Spleen (tissue), 11 donors: ENCODE measurements at regions not wholly inside any gene's neighbourhood (a gene's known extent, or its start where the extent isn't known, plus 50 kb on each side); places are given as distances from the start of the nearest gene placed in this dataset.

Experiments
- DNase-seq: peaks from one replicate; pipeline ENCODE4 v3.0.0-alpha.2; 2020
- H3K27ac ChIP-seq, 8 donors: fragments of 200-600 bp; sonication (generic) in 7 of 8; 1 replicate in 4 of 8; 2 replicates in 4 of 8; pipeline versions ENCODE4 v1.5.0 to v1.8.0; 2016 to 2021; ENCODE audit warnings: inconsistent platforms in 4 of 8, mild to moderate bottlenecking in 4 of 8, moderate library complexity in 1 of 8
- H3K27me3 ChIP-seq, 7 donors: fragments of 200-600 bp; sonication (generic) in 6 of 7; replicated peaks in 1 of 7; 1 replicate in 4 of 7; 2 replicates in 3 of 7; pipeline versions ENCODE4 v1.5.0 to v1.8.0; 2016 to 2021; ENCODE audit warnings: inconsistent platforms in 3 of 7, mild to moderate bottlenecking in 1 of 7
- H3K36me3 ChIP-seq, 6 donors: fragments of 200-600 bp; sonication (generic) in 5 of 6; 1 replicate in 4 of 6; 2 replicates in 2 of 6; pipeline versions ENCODE4 v1.5.0 to v1.8.0; 2016 to 2021; ENCODE audit warnings: inconsistent platforms in 2 of 6
- H3K4me1 ChIP-seq, 6 donors: fragments of 200-600 bp; sonication (generic) in 5 of 6; 1 replicate in 3 of 6; 2 replicates in 3 of 6; pipeline versions ENCODE4 v1.5.0 to v1.8.0; 2016 to 2021; ENCODE audit warnings: inconsistent platforms in 3 of 6
- H3K4me3 ChIP-seq, 8 donors: fragments of 200-600 bp; sonication (generic) in 7 of 8; 1 replicate in 4 of 8; 2 replicates in 4 of 8; pipeline versions ENCODE4 v1.5.0 to v1.8.0; 2016 to 2021; ENCODE audit warnings: inconsistent platforms in 4 of 8, mild to moderate bottlenecking in 4 of 8, moderate library complexity in 2 of 8
- H3K9me3 ChIP-seq, 8 donors: fragments of 200-600 bp; sonication (generic) in 7 of 8; 1 replicate in 4 of 8; 2 replicates in 4 of 8; pipeline versions ENCODE4 v1.5.0 to v1.8.0; 2016 to 2021; ENCODE audit warnings: inconsistent platforms in 4 of 8
- POLR2A ChIP-seq, 3 donors: fragments of 450-650 bp; IDR thresholded peaks; one replicate each; pipeline ENCODE4 v1.5.1; 2017; ENCODE audit warnings: antibody characterized with exemption in 3 of 3, mild to moderate bottlenecking in 1 of 3
- POLR2AphosphoS5 ChIP-seq, 3 donors: sonication (generic); formaldehyde crosslinking; IDR thresholded peaks; one replicate each; pipeline ENCODE4 v1.5.1; 2017; ENCODE audit warnings: antibody characterized with exemption in 3 of 3
- WGBS, 5 donors: extraction: QIAGEN DNeasy Blood & Tissue Kit in 3 of 5; methylation state at CpG; one replicate each; pipeline versions ENCODE4 v1.1.5 to v1.1.7; 2013 to 2018; 5-methylcytosine and 5-hydroxymethylcytosine counted together
- intact Hi-C: fragments of 100-400 bp; cut with DNase I; formaldehyde crosslinking; loops from one replicate; pipeline ENCODE4 v1.15.0; 2023; ENCODE audit warnings: low total_unique reads
- small RNA-seq, 4 donors: library from RNA; depleted of rRNA; stranded (forward); fragments of <200 nt; gene quantifications; one replicate each; pipeline ENCODE3, GENCODE V24; 2016
- TF ChIP-seq, protein P1 (sequence below), 11 experiments: fragments of 200-600 bp in 7 of 11; fragments of 450-650 bp in 4 of 11; sonication (generic) in 4 of 11; IDR thresholded peaks in 8 of 11; conservative IDR thresholded peaks in 3 of 11; 1 replicate in 7 of 11; 2 replicates in 4 of 11; pipeline versions ENCODE4 v1.4.0 to v1.8.0; 2016 to 2021; ENCODE audit warnings: antibody characterized with exemption in 11 of 11, inconsistent platforms in 4 of 11, mild to moderate bottlenecking in 1 of 11
- donor health status: healthy with polysubstance abuse.
- donor health status: DM: no; HTN: no; CAD: no; lungs with moderate emphysema.
- donor health status: DM: no; HTN: no; CAD: no.
- donor health status: Bipolar disorder and iron deficiency.
- donor health status: healthy.
- donor health status: DM: no; HTN: no; CAD: no.
- donor health status: DM: yes; HTN: yes; CAD: no.

DNA sequence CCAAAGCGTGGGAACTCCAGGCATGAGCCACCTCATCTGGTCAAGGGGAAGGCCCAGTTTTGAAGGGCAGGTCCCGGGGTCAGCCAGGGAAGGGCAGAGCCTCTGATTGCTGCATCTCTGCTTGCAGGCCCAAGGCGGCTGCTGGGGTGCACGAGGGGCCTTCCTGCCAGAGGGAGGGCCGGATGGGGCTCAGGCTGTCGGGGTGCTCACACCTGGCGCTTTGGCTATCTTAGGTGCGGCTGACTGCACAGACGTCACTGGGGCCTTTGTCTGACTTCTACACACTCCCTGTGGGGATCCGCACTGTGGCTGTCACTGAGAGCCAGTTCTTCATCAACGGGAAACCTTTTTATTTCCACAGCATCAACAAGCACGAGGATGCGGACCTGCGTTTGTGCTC, 68.7 kb downstream of the ZNF727 start:
- TF ChIP-seq POLR2A (IDR thresholded peaks at IDR 0.05) (no peak), POLR2AphosphoS5 (IDR thresholded peaks at IDR 0.05) (no peak)
- TF ChIP-seq, protein P1, sequence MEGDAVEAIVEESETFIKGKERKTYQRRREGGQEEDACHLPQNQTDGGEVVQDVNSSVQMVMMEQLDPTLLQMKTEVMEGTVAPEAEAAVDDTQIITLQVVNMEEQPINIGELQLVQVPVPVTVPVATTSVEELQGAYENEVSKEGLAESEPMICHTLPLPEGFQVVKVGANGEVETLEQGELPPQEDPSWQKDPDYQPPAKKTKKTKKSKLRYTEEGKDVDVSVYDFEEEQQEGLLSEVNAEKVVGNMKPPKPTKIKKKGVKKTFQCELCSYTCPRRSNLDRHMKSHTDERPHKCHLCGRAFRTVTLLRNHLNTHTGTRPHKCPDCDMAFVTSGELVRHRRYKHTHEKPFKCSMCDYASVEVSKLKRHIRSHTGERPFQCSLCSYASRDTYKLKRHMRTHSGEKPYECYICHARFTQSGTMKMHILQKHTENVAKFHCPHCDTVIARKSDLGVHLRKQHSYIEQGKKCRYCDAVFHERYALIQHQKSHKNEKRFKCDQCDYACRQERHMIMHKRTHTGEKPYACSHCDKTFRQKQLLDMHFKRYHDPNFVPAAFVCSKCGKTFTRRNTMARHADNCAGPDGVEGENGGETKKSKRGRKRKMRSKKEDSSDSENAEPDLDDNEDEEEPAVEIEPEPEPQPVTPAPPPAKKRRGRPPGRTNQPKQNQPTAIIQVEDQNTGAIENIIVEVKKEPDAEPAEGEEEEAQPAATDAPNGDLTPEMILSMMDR (IDR thresholded peaks at IDR 0.05 in 8 of 11, conservative IDR thresholded peaks at IDR 0.05 in 3 of 11): no peak
- intact Hi-C loops: no loop called here
- no peaks in the 10 kb centered on the region for H3K36me3 ChIP-seq
- no peaks in the 10 kb centered on the region for H3K27me3 ChIP-seq
- 83 to 89% (median 87%) methylated on average over 12 to 14 of the region's 14 CpGs for WGBS, 5 donors
- H3K27ac ChIP-seq: no peak overlapping the region
- H3K4me3 ChIP-seq: no peak overlapping the region
- no peak for DNase-seq
- H3K9me3 ChIP-seq: peaks cover 0 to 57% (median 0%) of the 10 kb centered on the region in 8 donors
- H3K4me1 ChIP-seq: no peaks in the 10 kb centered on the region

DNA sequence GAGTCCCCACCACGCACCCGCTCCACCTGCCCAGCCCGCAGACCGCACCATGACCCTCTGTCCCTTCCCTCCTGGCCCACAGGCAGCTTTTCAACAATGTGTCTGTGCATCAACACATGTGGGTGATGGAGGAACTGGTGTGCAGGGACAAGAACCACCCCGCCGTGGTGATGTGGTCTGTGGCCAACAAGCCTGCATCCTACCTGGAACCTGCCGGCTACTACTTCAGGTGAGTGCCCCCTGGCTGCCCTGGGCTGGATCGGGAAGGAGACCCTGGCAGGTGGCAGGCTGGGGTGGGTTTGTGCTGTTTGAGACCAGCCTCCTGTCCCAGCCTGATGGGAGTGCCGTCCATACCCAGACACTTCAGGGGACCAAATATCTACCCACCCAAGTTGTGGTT, 69.6 kb downstream of the ZNF727 start:
- 86 to 94% (median 91%) methylated on average over 9 of the region's 9 CpGs for WGBS, 5 donors
- TF ChIP-seq POLR2A (IDR thresholded peaks at IDR 0.05): no peak
- TF ChIP-seq, protein P1 (IDR thresholded peaks at IDR 0.05 in 8 of 11, conservative IDR thresholded peaks at IDR 0.05 in 3 of 11): no peak
- TF ChIP-seq POLR2AphosphoS5 (IDR thresholded peaks at IDR 0.05): no peak
- Histone ChIP-seq H3K27me3 (no peaks in the 10 kb centered on the region), H3K4me3 (no peak overlapping the region), H3K36me3 (no peaks in the 10 kb centered on the region), H3K9me3 (peaks cover 0 to 65% (median 0%) of the 10 kb centered on the region in 8 donors), H3K27ac (no peak overlapping the region), H3K4me1 (no peaks in the 10 kb centered on the region)
- intact Hi-C loops: no loop called here
- no peak for DNase-seq

DNA sequence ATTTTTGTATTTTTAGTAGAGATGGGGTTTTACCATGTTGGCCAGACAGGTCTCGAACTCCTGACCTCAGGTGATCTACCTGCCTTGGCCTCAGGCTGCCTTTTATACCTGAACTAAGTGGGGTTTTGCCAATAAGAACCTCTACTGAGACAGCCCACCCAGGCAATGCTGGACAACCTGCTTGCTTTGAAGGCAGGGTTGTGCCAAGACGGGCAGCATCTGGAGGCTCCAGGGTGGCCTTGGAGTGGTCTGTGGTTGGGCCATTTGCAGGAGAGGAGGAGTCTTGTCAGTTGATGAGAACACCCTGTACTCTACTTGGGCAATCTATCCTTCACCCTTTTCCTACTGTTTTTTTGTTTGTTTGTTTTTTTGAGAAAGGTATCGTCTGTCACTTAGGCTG, 75.3 kb upstream of the ZNF735 start:
- peaks cover 0 to 98% (median 49%) of the 10 kb centered on the region in 8 donors for H3K9me3 ChIP-seq

More for the DNA sequence above, 75.3 kb upstream of the ZNF735 start:
- no peaks in the 10 kb centered on the region for H3K27me3 ChIP-seq
- intact Hi-C loops: no loop called here
- no peak for DNase-seq
- no peak for TF ChIP-seq POLR2A (IDR thresholded peaks at IDR 0.05)
- TF ChIP-seq, protein P1 (IDR thresholded peaks at IDR 0.05 in 8 of 11, conservative IDR thresholded peaks at IDR 0.05 in 3 of 11): no peak
- TF ChIP-seq POLR2AphosphoS5 (IDR thresholded peaks at IDR 0.05): no peak
- H3K4me1 ChIP-seq: no peaks in the 10 kb centered on the region
- H3K4me3 ChIP-seq: no peak overlapping the region
- H3K27ac ChIP-seq: no peak overlapping the region
- no peaks in the 10 kb centered on the region for H3K36me3 ChIP-seq
- whole genome bisulfite sequencing, 5 donors: 56 to 85% (median 72%) methylated on average over 3 of the region's 3 CpGs

Small RNA genes lying in the stretch of these regions (small RNA-seq; reads per million reads assigned to genes)
- 0 reads per million in 4 donors for gene MTND4LP2
